ENCODE measurements at regions not wholly inside any gene's neighbourhood (a gene's known extent, or its start where the extent isn't known, plus 50 kb on each side); places are given as distances from the start of the nearest gene placed in this dataset.

DNA sequence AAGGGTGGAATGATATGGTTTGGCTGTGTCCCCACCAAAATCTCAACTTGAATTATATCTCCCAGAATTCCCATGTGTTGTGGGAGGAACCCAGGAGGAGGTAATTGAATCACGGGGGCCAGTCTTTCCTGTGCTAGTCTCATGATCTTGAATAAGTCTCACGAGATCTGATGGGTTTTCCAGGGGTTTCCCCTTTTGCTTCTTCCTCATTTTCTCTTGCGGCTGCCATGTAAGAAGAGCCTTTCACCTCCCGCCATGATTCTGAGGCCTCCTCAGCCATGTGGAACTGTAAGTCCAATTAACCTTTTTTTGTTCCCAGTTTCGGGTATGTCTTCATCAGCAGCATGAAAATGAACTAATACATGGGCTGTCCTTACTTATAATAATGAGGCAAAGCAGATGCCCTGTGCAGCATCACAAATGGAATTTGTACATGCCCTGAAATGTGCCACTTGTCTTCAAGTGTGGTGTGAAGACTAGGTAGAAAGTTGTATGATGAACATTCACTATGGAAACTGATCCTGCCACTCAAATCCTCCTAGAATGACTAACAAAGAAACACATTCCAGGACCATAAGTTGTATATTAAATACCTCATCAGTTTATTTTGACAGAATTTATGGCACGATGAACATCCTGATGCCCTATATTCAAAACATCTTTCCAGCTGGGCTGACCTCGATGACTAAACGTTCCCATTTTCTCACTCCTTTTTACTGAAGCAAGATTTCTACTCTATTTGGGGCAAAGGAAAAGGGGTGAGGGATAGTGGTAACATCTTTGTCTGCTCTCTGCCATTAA is 122.8 kb upstream of the CTTNBP2 start:
- TF ChIP-seq, protein P1, sequence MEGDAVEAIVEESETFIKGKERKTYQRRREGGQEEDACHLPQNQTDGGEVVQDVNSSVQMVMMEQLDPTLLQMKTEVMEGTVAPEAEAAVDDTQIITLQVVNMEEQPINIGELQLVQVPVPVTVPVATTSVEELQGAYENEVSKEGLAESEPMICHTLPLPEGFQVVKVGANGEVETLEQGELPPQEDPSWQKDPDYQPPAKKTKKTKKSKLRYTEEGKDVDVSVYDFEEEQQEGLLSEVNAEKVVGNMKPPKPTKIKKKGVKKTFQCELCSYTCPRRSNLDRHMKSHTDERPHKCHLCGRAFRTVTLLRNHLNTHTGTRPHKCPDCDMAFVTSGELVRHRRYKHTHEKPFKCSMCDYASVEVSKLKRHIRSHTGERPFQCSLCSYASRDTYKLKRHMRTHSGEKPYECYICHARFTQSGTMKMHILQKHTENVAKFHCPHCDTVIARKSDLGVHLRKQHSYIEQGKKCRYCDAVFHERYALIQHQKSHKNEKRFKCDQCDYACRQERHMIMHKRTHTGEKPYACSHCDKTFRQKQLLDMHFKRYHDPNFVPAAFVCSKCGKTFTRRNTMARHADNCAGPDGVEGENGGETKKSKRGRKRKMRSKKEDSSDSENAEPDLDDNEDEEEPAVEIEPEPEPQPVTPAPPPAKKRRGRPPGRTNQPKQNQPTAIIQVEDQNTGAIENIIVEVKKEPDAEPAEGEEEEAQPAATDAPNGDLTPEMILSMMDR (IDR thresholded peaks at IDR 0.05), result no peak
- no peak for TF ChIP-seq EP300 (IDR thresholded peaks at IDR 0.05)
- no peak for TF ChIP-seq POLR2A (IDR thresholded peaks at IDR 0.05)
